ENCODE measurements at regions not wholly inside any gene's neighbourhood (a gene's known extent, or its start where the extent isn't known, plus 50 kb on each side); places are given as distances from the start of the nearest gene placed in this dataset.

GRCh38 chr3:135538123-135538522, 427.4 kb upstream of the PPP2R3A start:
- TF ChIP-seq CTCF (IDR thresholded peaks at IDR 0.05; ENCODE audit: low read depth, low read length, missing input control) = no peak
- no peak for TF ChIP-seq YY1 (IDR thresholded peaks at IDR 0.05)
- TF ChIP-seq REST (IDR thresholded peaks at IDR 0.05) = no peak
- TF ChIP-seq ZBTB33 (IDR thresholded peaks at IDR 0.05) = no peak
- no peak for TF ChIP-seq GABPA (IDR thresholded peaks at IDR 0.05 in 1 of 2, conservative IDR thresholded peaks at IDR 0.05 in 1 of 2)
- no peak for TF ChIP-seq RAD21 (IDR thresholded peaks at IDR 0.05)
- no peak for TF ChIP-seq NR2F2 (IDR thresholded peaks at IDR 0.05)

Measured in liver (tissue), 3 donors.